GM21576 (cell line): ENCODE measurements at regions not wholly inside any gene's neighbourhood (a gene's known extent, or its start where the extent isn't known, plus 50 kb on each side); places are given as distances from the start of the nearest gene placed in this dataset.

Source experiments
- ATAC-seq: cut with Tn5 transposase; IDR thresholded peaks from one replicate; pipeline ENCODE4 v1.9.1; 2021; ENCODE audit warnings: mild to moderate bottlenecking, moderate library complexity; ENCODE audit not compliant: unreplicated experiment

DNA sequence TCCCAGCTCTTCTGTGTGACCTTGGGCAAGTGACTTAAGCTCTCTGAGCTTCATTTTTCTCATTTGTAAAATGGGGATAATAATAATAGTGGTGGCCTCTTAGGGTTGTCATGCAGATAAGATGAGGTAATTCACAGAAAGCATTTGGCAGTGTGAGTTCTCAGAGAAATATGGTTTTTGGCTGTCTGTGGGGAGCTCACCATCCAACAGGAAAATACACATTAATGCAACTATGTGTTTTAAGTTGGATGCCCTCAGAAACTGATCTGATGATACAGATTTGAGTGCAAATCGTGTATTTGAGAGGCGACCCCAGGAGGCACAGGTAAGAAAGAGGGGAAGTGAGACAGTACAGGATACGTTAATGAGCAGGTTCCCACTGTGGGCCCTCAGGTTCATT is 56.1 kb upstream of the SPRED2 start:
- ATAC-seq, result no peak

DNA sequence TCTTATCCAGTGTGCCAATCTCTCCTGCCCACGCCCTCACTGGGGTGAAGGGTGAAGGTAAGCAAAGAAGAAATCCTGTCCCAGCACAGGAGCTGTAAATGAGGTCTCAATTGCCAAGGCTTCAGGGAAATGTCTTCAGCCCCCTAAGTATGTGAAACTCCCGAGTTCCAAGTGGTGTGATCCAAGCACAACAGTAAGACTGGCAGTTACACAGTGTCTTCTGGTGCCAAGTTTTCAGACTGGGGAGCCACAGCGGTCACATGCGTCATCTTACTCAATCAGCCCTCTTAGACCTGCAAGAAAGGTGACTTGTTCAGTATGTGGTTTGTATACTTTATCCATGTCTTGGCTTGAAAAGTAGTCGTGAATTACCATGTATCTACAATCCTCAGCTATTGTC is 55.0 kb upstream of the SPRED2 start:
- no peak for ATAC-seq

DNA sequence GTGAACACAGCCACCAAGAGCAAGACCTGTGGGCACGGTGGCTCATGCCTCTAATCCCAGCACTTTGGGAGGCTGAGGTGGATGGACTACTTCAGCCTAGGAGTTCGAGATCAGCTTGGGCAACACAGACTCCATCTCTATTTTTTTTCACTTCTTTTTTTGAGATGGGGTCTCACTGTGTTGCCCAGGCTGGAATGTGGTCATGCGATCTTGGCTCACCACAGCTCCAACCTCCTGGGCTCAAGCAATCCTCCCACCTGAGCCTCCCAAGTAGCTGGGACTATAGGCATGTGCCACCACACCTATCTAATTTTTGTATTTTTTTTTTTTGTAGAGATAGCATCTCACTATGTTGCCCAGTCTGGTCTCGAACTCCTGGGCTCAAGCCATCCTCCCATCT is 54.4 kb upstream of the SPRED2 start:
- no peak for ATAC-seq

DNA sequence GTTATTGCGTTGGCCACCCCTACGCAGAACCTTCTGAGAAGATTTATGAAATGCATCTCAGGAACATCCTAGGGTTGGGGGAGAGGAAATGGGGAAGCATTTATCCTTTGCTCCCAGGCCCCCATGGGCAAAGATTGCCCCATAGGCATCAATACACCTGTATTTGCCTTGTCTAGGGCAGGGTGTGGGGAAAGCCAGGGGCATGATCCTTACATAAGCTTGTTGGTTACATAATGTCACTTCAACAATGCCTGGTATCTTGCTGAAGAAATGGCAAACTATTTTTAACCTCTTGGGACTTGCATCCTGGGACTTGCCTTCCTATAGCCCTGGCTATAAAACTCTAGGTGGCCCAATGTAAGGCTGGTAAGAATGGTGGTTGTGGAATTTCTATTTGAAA is 53.9 kb upstream of the SPRED2 start:
- ATAC-seq, result no peak

DNA sequence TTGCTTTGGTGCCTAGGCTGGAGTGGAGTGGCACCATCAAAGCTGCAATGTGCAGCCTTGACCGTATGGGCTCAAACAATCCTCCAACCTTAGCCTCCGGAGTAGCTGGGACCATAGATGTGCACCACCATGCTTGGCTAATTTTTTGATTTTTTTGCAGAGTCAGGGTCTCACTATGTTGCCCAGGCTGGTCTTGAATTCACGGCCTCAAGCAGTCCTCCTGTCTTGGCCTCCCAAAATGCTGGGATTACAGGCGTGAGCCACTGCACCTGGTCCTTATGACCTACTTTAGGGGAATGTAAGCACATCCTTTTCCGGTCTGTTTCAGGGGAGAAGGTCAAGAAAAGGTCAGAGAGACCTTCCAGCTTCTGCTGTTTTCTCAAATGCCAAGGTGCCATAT is 53.4 kb upstream of the SPRED2 start:
- no peak for ATAC-seq

DNA sequence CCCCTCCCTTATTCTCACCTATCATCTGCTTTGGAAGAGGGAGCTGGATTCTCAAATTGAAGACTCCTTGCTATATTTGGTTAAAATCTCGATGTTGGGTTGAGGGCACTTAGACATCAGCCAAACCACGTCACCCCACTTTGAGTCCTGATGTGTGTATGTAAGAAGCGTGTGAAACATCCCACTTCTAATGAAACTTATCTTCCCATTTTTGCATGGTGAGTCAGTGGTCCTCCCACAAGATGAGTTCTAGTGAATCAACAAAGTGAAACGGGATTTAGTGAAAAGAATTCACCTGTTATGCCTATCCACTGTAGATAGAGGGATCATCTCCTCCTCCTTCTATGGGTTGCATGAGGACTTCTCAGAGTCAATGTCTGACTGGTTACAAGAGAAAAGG is 51.4 kb upstream of the SPRED2 start:
- ATAC-seq, result no peak

DNA sequence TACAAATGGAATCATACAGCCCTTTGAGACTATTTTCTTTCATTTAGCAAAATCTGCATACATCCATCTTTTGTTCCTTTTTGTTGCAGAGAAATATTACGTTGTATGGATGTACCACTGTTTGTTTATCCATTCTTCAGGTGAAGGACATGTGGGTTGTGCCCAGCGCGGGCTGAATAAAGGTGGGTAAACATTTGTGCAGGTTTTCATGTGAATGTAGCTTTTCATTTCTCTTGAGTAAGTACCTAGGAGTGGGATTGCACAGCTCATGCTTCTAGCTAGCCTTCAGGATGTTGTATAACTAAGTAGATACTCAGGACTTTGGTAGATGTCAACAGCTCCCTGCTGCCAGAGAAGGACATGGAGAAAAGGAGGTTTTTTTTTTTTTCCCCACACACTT is 50.6 kb upstream of the SPRED2 start:
- ATAC-seq, result no peak
